HepG2 (cell line): ENCODE measurements at regions not wholly inside any gene's neighbourhood (a gene's known extent, or its start where the extent isn't known, plus 50 kb on each side); places are given as distances from the start of the nearest gene placed in this dataset.
"Not testable (repeated sequence)": the region's sequence is repeated elsewhere in the genome, so short reads cannot be mapped to it uniquely, and the experiment has no call there.

Source experiments
- ATAC-seq: fragments of 200-7000 bp; cut with Tn5 transposase; 3 replicates; pipeline ENCODE4 v1.9.1; 2020; ENCODE audit warnings: mild to moderate bottlenecking, moderate library complexity
- BruUV-seq: library from RNA; stranded (reverse); fragments of 400-500 nt; replicated peaks from 2 replicates; lab custom pipeline; 2021; lab: Mats Ljungman, UMichigan
- CTCF ChIA-PET: fragments of 300-600 bp; formaldehyde crosslinking; extraction: SDS; loops from one replicate; lab custom pipeline; 2021; ENCODE audit warnings: low total read pairs, inconsistent platforms, low intra/inter-chr PET ratio; lab: Yijun Ruan, JAX
- POLR2A ChIA-PET: fragments of 350-600 bp; sonication (Branson Sonifier 250); formaldehyde crosslinking; loops from one replicate; lab custom pipeline; 2020; ENCODE audit warnings: antibody characterized with exemption, inconsistent platforms; lab: Yijun Ruan, JAX
- DNase-seq: peaks from one replicate; pipeline ENCODE4 v3.0.0-alpha.2; 2015; ENCODE audit warnings: low spot score
- FAIRE-seq: peaks from 3 replicates; lab custom pipeline; 2011; peaks lifted over from hg19 to GRCh38; lab: Jason Lieb, UNC
- H2AFZ ChIP-seq: one replicate; pipeline ENCODE4 v1.6.1; 2011; ENCODE audit warnings: low read length, inconsistent platforms
- H3K27ac ChIP-seq: fragments of 300-600 bp; 3 replicates; pipeline ENCODE4 v1.8.0; 2011; ENCODE audit warnings: mixed run types, mild to moderate bottlenecking, mixed read lengths, low read length, inconsistent platforms; ENCODE audit not compliant: insufficient read depth; ENCODE audit errors: extremely low read length
- H3K27me3 ChIP-seq, 2 experiments: fragments of 200-600 bp in 1 of 2; 2 replicates in 1 of 2; 3 replicates in 1 of 2; pipeline versions ENCODE4 v1.6.0 to v1.8.0; 2011; ENCODE audit warnings: low read length in 2 of 2, mild to moderate bottlenecking in 2 of 2, moderate library complexity in 2 of 2, inconsistent platforms in 1 of 2; ENCODE audit not compliant: insufficient read depth in 2 of 2, control insufficient read depth in 1 of 2
- H3K36me3 ChIP-seq, 2 experiments: fragments of 200-600 bp in 1 of 2; replicated peaks in 1 of 2; 2 replicates in 1 of 2; 3 replicates in 1 of 2; pipeline versions ENCODE4 v1.5.1 to v1.8.0; 2011; ENCODE audit warnings: low read length in 2 of 2, inconsistent platforms in 1 of 2; ENCODE audit not compliant: insufficient read depth in 2 of 2, control insufficient read depth in 1 of 2
- H3K4me1 ChIP-seq: 2 replicates; pipeline ENCODE4 v1.5.1; 2012; ENCODE audit warnings: low read length, inconsistent platforms; ENCODE audit not compliant: insufficient read depth
- H3K4me2 ChIP-seq: 2 replicates; pipeline ENCODE4 v1.6.0; 2011; ENCODE audit warnings: low read depth, low read length, inconsistent platforms
- H3K4me3 ChIP-seq, 3 experiments: fragments of 200-600 bp in 1 of 3; sonication (generic), shearing (Covaris generic) in 1 of 3; replicated peaks in 1 of 3; 2 replicates each; pipeline ENCODE4 v1.5.1; 2011 to 2016; ENCODE audit warnings: low read length in 3 of 3, inconsistent platforms in 2 of 3, low read depth in 2 of 3, mild to moderate bottlenecking in 2 of 3, control low read depth in 1 of 3, mixed read lengths in 1 of 3; ENCODE audit not compliant: insufficient read depth in 1 of 3
- H3K79me2 ChIP-seq: one replicate; pipeline ENCODE4 v1.6.1; 2011; ENCODE audit warnings: low read length, inconsistent platforms; ENCODE audit not compliant: insufficient read depth
- H3K9ac ChIP-seq: 2 replicates; pipeline ENCODE4 v1.6.0; 2011; ENCODE audit warnings: mild to moderate bottlenecking, low read depth, low read length, inconsistent platforms; ENCODE audit not compliant: insufficient read depth
- H3K9me3 ChIP-seq: 2 replicates; pipeline ENCODE4 v1.5.1; 2012; ENCODE audit warnings: mild to moderate bottlenecking, low read length
- H4K20me1 ChIP-seq: 2 replicates; pipeline ENCODE4 v1.6.0; 2011; ENCODE audit warnings: inconsistent platforms, mild to moderate bottlenecking, low read length, moderate library complexity; ENCODE audit not compliant: insufficient read depth
- AKAP8 ChIP-seq: sonication (generic); formaldehyde crosslinking; IDR thresholded peaks from 2 replicates; pipeline ENCODE4 v1.5.1; 2020; ENCODE audit warnings: mild to moderate bottlenecking, missing genetic modification reagents
- GZF1 ChIP-seq: sonication (generic); formaldehyde crosslinking; IDR thresholded peaks from 2 replicates; pipeline ENCODE4 v1.5.1; 2020; ENCODE audit warnings: mild to moderate bottlenecking, missing genetic modification reagents
- PHF5A ChIP-seq: IDR thresholded peaks from one replicate; pipeline ENCODE4 v1.6.1; 2018; ENCODE audit warnings: low read depth, missing genetic modification reagents; ENCODE audit not compliant: unreplicated experiment
- RFX3 ChIP-seq: IDR thresholded peaks from 2 replicates; pipeline ENCODE4 v1.6.1; 2016; ENCODE audit warnings: missing biosample characterization, missing genetic modification reagents
- TMF1 ChIP-seq: sonication (generic); formaldehyde crosslinking; IDR thresholded peaks from 2 replicates; pipeline ENCODE4 v1.8.1; 2022; ENCODE audit warnings: low read depth, missing genetic modification reagents
- ZFX ChIP-seq: sonication (generic); formaldehyde crosslinking; IDR thresholded peaks from 2 replicates; pipeline ENCODE4 v1.4.0; 2020; ENCODE audit warnings: mild to moderate bottlenecking, low read depth, missing genetic modification reagents, moderate library complexity
- ZNF263 ChIP-seq: sonication (generic); formaldehyde crosslinking; IDR thresholded peaks from 2 replicates; pipeline ENCODE4 v1.4.0; 2020; ENCODE audit warnings: missing genetic modification reagents
- ZNF3 ChIP-seq: IDR thresholded peaks from 2 replicates; pipeline ENCODE4 v1.7.0; 2017; ENCODE audit warnings: inconsistent platforms
- ZNF33A ChIP-seq: sonication (generic); formaldehyde crosslinking; IDR thresholded peaks from 2 replicates; pipeline ENCODE4 v1.5.1; 2020; ENCODE audit warnings: missing genetic modification reagents, mild to moderate bottlenecking, moderate library complexity, borderline replicate concordance
- ZNF790 ChIP-seq: sonication (generic); formaldehyde crosslinking; IDR thresholded peaks from 2 replicates; pipeline ENCODE4 v1.8.0; 2022; ENCODE audit warnings: missing genetic modification reagents, mild to moderate bottlenecking, borderline replicate concordance
- ZSCAN21 ChIP-seq: sonication (generic); formaldehyde crosslinking; IDR thresholded peaks from 2 replicates; pipeline ENCODE4 v1.8.0; 2022; ENCODE audit warnings: mild to moderate bottlenecking, missing genetic modification reagents, moderate library complexity, borderline replicate concordance
- whole genome bisulfite sequencing: methylation state at CpG from one replicate; pipeline ENCODE4 v1.1.6; 2017; ENCODE audit warnings: low lambda C conversion rate; 5-methylcytosine and 5-hydroxymethylcytosine counted together
- in situ Hi-C: cut with HindIII; loops from 2 replicates; pipeline ENCODE4 v1.10.0; 2017; ENCODE audit warnings: low pct_unique_long_range_greater_than_20kb; ENCODE audit not compliant: extremely low pct_ligation_motif_present
- intact Hi-C: fragments of 100-400 bp; cut with micrococcal nuclease; formaldehyde crosslinking; loops from one replicate; pipeline ENCODE4 v1.10.0; 2022; ENCODE audit not compliant: unreplicated experiment

DNA sequence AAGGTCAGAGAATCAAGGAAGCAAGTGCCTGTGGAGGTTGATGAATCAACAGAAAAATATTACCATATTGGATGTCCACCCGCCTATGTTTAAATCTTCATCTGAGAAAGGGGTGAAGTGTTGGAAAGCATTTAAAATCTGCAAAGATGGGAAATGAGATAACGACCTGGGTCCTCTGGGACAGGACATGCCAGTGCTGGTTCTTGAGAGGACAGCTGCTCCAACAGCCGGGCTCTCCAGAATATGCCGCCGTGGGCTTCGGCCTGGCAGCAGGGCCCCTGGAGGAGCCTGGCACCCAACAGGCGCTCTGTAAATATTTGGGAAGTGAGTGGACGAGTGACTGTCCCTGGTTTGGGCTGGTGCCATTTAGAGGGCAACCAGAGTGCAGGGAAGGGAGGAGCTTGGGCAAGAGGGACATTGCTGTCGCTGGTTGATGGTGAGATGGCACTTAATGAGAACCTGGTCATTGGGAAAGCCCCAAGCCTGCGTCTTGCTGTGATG, 129.9 kb downstream of the KCNA5 start:
- Histone ChIP-seq H3K79me2 (no peaks in the 10 kb centered on the region), H3K4me3 (no peak overlapping the region), H3K4me1 (no peaks in the 10 kb centered on the region), H3K9ac (no peak overlapping the region), H3K4me2 (no peak overlapping the region), H3K27me3 (peaks cover 0 to 2% of the 10 kb centered on the region in 2 experiments; a peak in 1 of 5 replicates), H4K20me1 (no peaks in the 10 kb centered on the region), H3K27ac (no peak overlapping the region), H3K9me3 (no peaks in the 10 kb centered on the region), H3K36me3 (no peaks in the 10 kb centered on the region), H2AFZ (no peak overlapping the region)
- in situ Hi-C loops: no loop called here
- WGBS: 23% methylated on average over 9 of the region's 10 CpGs
- FAIRE-seq (no peak), DNase-seq (no peak), ATAC-seq (no peak)
- intact Hi-C loops: no loop called here
- ChIA-PET POLR2A (no interaction called here), CTCF (no interaction called here)
- BruUV-seq: no TSS peak
- no peak for TF ChIP-seq ZNF263
- TF ChIP-seq AKAP8: no peak
- no peak for TF ChIP-seq RFX3 (CRISPR knock-in tag)
- TF ChIP-seq GZF1 (CRISPR knock-in tag): no peak
- TF ChIP-seq ZSCAN21 (CRISPR knock-in tag): no peak
- TF ChIP-seq ZFX: no peak
- TF ChIP-seq ZNF790: no peak
- no peak for TF ChIP-seq TMF1 (CRISPR knock-in tag)
- TF ChIP-seq ZNF3 (CRISPR knock-in tag): no peak
- TF ChIP-seq PHF5A (CRISPR knock-in tag): no peak
- TF ChIP-seq ZNF33A: no peak

DNA sequence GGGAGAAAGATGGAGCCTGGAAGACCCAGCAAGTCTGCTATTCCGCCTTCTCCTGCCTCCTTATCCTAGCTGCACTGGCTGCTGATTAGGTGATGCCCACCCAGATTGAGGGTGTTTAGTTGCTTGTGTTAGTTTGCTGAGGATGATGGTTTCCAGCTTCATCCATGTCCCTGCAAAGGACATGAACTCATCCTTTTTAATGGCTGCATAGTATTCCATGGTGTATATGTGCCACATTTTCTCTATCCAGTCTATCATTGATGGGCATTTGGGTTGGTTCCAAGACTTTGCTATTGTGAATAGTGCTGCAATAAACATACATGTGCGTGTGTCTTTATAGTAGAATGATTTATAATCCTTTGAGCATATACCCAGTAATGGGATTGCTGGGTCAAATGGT, 131.7 kb downstream of the KCNA5 start:
- intact Hi-C loops: not testable (repeated sequence)

More for the DNA sequence above, 131.7 kb downstream of the KCNA5 start:
- H3K27ac ChIP-seq, H4K20me1 ChIP-seq, H3K79me2 ChIP-seq, DNase-seq, in situ Hi-C loops, H3K4me2 ChIP-seq, H3K9ac ChIP-seq, H2AFZ ChIP-seq, H3K36me3 ChIP-seq, H3K27me3 ChIP-seq, CTCF ChIA-PET, H3K9me3 ChIP-seq, ATAC-seq, FAIRE-seq, H3K4me1 ChIP-seq, POLR2A ChIA-PET, H3K4me3 ChIP-seq, BruUV-seq: not testable (repeated sequence)
- WGBS: 7% methylated on average over 1 of the region's 2 CpGs
